HL-60 (cell line): ENCODE measurements at regions not wholly inside any gene's neighbourhood (a gene's known extent, or its start where the extent isn't known, plus 50 kb on each side); places are given as distances from the start of the nearest gene placed in this dataset.

Experiments used
- DNase-seq, 2 experiments: peaks; one replicate each; pipeline ENCODE4 v3.0.0-alpha.2; 2010 to 2020; ENCODE audit warnings: low read depth in 1 of 2, low spot score in 1 of 2
- H3K27ac ChIP-seq: fragments of 250-450 bp; sonication (Bioruptor Pico); replicated peaks from 2 replicates; pipeline ENCODE4 v1.5.1; 2020; ENCODE audit warnings: mild to moderate bottlenecking, moderate library complexity
- H3K27me3 ChIP-seq: fragments of 250-450 bp; sonication (Bioruptor Pico); 2 replicates; pipeline ENCODE4 v1.5.1; 2021; ENCODE audit warnings: mild to moderate bottlenecking, moderate library complexity; ENCODE audit not compliant: insufficient read depth, poor library complexity, severe bottlenecking
- H3K4me3 ChIP-seq: replicated peaks from 2 replicates; pipeline ENCODE4 v1.5.1; 2011; ENCODE audit warnings: mild to moderate bottlenecking, control low read depth, low read length; ENCODE audit not compliant: insufficient read depth
- GABPA ChIP-seq: IDR thresholded peaks from 2 replicates; pipeline ENCODE4 v1.6.1; 2012; ENCODE audit warnings: low read depth
- POLR2AphosphoS5 ChIP-seq: IDR thresholded peaks from 2 replicates; pipeline ENCODE4 v1.6.1; 2012; ENCODE audit warnings: low read depth
- SPI1 ChIP-seq: IDR thresholded peaks from 2 replicates; pipeline ENCODE4 v1.6.1; 2012; ENCODE audit warnings: low read depth, mild to moderate bottlenecking, borderline replicate concordance
- TF ChIP-seq, protein P1 (sequence below): IDR thresholded peaks from 2 replicates; pipeline ENCODE4 v1.6.1; 2012; ENCODE audit warnings: low read depth; ENCODE audit not compliant: insufficient replicate concordance
- TF ChIP-seq, protein P2 (sequence below): IDR thresholded peaks from one replicate; pipeline ENCODE4 v1.5.1; 2011; ENCODE audit warnings: low read length, control low read depth, inconsistent platforms; ENCODE audit not compliant: insufficient read depth

DNA sequence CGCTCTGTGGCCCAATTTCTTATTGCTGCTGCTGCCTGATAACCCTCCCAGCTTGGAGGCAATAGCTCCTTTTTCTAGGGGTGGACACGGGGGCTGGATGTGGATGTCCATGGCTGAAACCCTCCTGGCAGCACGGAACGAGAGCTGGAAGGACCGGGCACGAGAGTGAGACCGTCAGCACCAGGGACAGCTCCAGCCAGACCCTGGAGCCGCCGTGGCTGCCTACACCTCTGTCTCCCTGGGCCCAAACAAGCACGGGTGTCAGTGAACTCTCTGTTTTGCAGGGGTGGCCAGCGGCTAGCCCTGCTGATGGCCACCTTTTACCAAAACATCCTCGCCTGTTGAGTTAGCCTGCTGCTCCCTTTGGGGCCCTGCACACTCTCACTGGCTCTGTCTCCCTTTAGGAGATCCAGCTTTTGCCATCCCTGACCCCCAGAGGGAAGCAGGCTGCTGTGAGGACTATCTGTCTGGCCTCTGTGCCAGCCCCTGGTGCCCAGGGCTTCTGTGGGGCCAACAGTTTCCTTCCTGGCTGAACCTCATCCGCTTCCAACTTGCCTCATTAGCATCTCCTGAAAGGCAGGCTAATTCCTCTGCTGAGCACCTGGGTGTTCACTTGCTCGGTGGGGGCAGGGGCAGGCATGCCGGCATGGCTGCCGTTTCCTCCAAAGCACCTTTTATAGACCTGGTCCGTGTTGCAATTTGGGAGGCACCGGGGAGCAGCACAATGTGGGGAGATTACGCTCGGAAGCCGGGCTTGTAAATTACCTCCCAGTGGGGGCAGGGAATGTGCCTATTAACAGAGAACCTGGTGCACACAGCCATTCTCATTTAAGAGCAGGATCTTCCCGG lies 118.1 kb downstream of the ENGASE start:
- TF ChIP-seq GABPA, result no peak
- TF ChIP-seq, protein P1, sequence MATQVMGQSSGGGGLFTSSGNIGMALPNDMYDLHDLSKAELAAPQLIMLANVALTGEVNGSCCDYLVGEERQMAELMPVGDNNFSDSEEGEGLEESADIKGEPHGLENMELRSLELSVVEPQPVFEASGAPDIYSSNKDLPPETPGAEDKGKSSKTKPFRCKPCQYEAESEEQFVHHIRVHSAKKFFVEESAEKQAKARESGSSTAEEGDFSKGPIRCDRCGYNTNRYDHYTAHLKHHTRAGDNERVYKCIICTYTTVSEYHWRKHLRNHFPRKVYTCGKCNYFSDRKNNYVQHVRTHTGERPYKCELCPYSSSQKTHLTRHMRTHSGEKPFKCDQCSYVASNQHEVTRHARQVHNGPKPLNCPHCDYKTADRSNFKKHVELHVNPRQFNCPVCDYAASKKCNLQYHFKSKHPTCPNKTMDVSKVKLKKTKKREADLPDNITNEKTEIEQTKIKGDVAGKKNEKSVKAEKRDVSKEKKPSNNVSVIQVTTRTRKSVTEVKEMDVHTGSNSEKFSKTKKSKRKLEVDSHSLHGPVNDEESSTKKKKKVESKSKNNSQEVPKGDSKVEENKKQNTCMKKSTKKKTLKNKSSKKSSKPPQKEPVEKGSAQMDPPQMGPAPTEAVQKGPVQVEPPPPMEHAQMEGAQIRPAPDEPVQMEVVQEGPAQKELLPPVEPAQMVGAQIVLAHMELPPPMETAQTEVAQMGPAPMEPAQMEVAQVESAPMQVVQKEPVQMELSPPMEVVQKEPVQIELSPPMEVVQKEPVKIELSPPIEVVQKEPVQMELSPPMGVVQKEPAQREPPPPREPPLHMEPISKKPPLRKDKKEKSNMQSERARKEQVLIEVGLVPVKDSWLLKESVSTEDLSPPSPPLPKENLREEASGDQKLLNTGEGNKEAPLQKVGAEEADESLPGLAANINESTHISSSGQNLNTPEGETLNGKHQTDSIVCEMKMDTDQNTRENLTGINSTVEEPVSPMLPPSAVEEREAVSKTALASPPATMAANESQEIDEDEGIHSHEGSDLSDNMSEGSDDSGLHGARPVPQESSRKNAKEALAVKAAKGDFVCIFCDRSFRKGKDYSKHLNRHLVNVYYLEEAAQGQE, result peak; percentile 97
- TF ChIP-seq SPI1, result no peak
- Histone ChIP-seq H3K4me3 (no peak overlapping the region), H3K27ac (no peak overlapping the region), H3K27me3 (peaks cover 20% of the 10 kb centered on the region)
- peak in 1 of 2 experiments; percentile 3 for DNase-seq

DNA sequence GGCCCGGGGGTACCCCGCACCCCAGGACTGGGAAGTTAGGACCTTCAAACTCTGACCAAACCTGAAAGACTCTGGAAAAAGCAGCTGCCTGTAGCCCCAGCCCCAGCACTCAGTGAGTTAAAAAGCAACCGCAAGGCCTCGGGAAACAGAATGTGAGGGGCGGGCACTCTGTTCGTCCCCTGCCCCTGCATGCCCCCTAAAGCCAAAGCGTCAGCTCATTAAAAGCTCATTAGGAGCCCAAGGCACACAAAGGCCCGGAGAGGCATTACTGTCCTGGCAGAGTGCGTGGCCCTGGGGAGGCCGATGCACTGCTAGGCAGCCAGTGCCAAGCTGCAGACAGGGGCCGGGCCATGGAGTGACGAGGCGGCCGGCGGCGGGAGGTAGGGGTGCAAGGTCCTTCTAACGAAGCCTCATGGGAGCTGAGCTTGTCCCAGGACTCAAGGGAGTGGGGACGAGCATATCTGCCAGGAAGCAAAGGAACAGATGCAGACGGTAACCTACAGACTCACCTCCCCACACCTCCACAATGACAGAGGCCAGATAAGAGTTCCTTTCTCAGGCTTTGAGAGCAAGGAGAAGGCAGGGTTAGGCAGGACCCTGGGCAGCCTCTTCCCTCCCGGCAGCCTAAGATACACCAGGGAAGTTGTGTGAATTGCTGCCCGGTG lies 116.8 kb downstream of the ENGASE start:
- Histone ChIP-seq H3K27ac (no peak overlapping the region), H3K27me3 (peaks cover 20% of the 10 kb centered on the region), H3K4me3 (no peak overlapping the region)
- no peak for DNase-seq
- TF ChIP-seq, protein P2, sequence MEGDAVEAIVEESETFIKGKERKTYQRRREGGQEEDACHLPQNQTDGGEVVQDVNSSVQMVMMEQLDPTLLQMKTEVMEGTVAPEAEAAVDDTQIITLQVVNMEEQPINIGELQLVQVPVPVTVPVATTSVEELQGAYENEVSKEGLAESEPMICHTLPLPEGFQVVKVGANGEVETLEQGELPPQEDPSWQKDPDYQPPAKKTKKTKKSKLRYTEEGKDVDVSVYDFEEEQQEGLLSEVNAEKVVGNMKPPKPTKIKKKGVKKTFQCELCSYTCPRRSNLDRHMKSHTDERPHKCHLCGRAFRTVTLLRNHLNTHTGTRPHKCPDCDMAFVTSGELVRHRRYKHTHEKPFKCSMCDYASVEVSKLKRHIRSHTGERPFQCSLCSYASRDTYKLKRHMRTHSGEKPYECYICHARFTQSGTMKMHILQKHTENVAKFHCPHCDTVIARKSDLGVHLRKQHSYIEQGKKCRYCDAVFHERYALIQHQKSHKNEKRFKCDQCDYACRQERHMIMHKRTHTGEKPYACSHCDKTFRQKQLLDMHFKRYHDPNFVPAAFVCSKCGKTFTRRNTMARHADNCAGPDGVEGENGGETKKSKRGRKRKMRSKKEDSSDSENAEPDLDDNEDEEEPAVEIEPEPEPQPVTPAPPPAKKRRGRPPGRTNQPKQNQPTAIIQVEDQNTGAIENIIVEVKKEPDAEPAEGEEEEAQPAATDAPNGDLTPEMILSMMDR, result no peak
- TF ChIP-seq, protein P1, result no peak
- TF ChIP-seq SPI1, result no peak
- no peak for TF ChIP-seq POLR2AphosphoS5

DNA sequence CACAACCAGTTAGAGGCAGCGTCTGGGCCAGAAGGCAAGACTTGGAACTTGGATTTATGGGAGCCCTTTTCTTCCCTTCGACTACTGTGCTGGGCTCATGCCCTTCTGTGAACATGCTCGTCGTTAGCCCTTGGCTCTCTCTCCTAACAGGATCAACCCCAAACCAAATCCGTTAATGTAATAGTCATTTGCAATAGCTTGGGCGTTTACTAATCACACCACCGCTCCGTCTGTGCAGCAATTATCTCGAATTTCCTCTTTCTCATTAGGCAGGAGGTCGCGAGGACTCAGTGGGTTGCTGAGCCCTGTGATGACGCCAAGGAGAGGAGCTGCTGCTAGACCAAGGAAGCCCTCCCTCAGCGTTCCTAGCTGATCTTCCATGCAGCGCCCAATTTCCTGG lies 114.7 kb downstream of the ENGASE start:
- Histone ChIP-seq H3K4me3 (no peak overlapping the region), H3K27me3 (peaks cover 36% of the 10 kb centered on the region), H3K27ac (no peak overlapping the region)
- DNase-seq, result no peak
- TF ChIP-seq SPI1 (no peak), POLR2AphosphoS5 (no peak), GABPA (no peak)
- TF ChIP-seq, protein P1, result no peak
- TF ChIP-seq, protein P2, result no peak
